ENCODE measurements at regions not wholly inside any gene's neighbourhood (a gene's known extent, or its start where the extent isn't known, plus 50 kb on each side); places are given as distances from the start of the nearest gene placed in this dataset.

DNA sequence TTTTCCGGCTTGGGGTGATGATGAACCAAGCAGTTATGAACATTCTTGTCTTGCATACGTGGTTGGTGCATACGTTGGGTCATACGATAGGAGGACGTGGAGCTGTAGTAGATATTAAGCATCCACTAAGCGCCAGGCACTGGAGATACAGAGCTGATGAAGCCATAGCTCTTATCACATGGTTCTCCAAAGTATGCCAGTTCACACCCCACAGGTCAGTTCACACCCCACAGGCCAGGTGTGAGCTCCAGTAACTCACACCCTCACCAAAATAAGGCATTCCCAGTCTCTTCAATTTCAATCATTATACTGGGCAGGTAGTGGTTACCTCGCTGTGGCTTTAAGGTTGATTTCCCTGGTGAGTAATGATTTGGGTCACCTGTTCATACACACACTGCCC is 335.5 kb downstream of the FOXL1 start:
- TF ChIP-seq, protein P1, sequence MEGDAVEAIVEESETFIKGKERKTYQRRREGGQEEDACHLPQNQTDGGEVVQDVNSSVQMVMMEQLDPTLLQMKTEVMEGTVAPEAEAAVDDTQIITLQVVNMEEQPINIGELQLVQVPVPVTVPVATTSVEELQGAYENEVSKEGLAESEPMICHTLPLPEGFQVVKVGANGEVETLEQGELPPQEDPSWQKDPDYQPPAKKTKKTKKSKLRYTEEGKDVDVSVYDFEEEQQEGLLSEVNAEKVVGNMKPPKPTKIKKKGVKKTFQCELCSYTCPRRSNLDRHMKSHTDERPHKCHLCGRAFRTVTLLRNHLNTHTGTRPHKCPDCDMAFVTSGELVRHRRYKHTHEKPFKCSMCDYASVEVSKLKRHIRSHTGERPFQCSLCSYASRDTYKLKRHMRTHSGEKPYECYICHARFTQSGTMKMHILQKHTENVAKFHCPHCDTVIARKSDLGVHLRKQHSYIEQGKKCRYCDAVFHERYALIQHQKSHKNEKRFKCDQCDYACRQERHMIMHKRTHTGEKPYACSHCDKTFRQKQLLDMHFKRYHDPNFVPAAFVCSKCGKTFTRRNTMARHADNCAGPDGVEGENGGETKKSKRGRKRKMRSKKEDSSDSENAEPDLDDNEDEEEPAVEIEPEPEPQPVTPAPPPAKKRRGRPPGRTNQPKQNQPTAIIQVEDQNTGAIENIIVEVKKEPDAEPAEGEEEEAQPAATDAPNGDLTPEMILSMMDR (tag by site-specific recombination; IDR thresholded peaks at IDR 0.05): no peak
- no peak for TF ChIP-seq ZNF585B (tag by site-specific recombination; IDR thresholded peaks at IDR 0.05)
- no peak for TF ChIP-seq ZNF670 (tag by site-specific recombination; IDR thresholded peaks at IDR 0.05; ENCODE audit: low read depth)
- no peak for TF ChIP-seq TCF7L2 (IDR thresholded peaks at IDR 0.05; ENCODE audit: borderline replicate concordance, low read depth, low read length)
- no peak for TF ChIP-seq ZNF16 (tag by site-specific recombination; IDR thresholded peaks at IDR 0.05; ENCODE audit: low read depth)
- no peak for TF ChIP-seq ZNF426 (tag by site-specific recombination; IDR thresholded peaks at IDR 0.05)
- no peak for TF ChIP-seq ZNF10 (tag by site-specific recombination; IDR thresholded peaks at IDR 0.05)
- no peak for TF ChIP-seq ZBTB7A (tag by site-specific recombination; IDR thresholded peaks at IDR 0.05; ENCODE audit: low read depth)
